COLO668 (cell line): ENCODE measurements at regions not wholly inside any gene's neighbourhood (a gene's known extent, or its start where the extent isn't known, plus 50 kb on each side); places are given as distances from the start of the nearest gene placed in this dataset.

Experiments
- DNase-seq: peaks from one replicate; lab custom pipeline; 2025; ENCODE audit not compliant: unreplicated experiment; lab: John Stamatoyannopoulos, UW

DNA sequence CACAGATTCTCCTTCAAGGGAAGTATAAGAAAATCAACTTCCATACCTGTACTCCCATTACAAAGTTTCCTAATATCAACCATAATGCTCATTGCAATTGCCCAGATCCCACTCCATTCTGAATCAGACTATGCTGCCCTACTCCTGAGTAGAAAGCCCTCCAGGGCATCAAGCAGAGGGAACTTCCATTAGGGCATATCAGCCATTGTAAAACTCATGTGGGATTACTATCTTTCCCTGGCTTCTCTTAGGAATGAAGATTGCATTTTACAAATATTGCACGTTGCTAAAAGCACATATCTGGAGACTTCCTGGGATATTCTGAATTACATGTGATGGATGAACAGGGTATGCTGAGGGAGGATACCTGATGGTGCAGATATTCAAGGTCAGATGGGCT, 263.2 kb downstream of the FOXA2 start:
- no peak for DNase-seq

DNA sequence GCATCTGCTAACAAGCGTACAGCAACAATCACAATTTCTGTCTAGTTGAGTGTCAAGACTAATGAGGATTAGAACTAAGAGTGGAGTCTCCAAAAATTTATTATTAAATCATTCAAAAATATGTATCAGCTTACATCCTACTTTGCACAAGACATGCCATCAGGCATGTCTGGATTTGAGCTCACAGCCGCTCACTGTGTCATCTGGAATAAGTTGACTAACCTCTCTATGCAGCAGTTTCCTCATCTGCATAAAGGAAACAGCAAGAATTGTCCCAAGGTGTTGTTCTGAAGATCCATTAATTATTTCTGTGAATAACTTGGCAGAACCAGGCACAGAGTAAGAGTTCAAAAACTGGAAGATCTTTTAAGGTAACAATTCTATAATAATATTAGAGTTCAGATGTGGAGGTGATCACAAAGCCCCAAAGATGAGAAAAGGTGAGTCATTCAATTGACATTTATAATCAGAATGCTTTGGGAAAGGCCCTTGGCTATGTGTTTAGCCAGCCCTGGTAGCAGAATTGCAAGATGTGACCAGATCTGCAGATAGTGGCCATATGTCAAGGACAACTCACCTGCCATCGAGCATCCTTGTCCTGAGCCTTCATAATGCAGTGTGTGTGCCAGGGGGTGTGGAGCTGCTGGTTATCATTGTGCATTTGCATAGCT, 264.0 kb downstream of the FOXA2 start:
- no peak for DNase-seq

DNA sequence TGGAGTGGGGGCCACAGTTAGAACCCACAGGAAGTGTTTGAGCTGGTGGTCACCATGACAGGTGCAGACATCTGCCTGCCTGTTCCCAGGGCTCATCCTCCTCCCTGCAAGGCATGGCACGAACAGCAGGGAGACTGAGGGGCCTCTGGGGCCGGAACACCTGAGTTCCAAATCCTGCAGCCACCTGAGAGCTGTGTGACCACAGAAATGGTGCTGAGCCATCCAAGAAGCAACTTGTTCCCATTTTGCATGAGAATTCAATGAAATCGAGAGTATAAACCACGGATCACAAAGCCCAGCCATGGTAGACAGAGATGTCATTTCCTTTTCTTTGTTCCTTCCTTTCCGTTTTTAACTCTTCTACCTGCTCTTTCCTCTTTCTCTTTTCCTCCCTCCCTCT, 268.6 kb downstream of the FOXA2 start:
- no peak for DNase-seq

DNA sequence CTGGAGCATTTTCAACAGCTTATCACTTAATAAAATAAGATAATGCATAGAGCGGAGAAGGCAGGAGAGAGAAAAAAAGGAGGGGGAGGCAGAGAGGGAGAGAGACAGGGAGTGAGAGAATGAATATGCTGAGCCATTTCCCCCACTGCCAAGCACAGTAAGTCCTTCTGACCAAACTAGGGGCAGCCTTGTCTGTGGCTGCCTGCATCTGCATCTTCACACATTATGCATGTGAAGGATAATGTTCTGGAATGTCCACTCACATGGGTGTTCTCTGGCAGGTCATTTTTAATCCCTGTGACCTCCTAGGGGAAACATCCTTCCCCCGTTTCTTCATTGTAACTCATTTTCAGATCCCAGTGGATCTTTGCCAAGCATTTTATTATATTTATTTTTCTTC, 269.3 kb downstream of the FOXA2 start:
- no peak for DNase-seq

DNA sequence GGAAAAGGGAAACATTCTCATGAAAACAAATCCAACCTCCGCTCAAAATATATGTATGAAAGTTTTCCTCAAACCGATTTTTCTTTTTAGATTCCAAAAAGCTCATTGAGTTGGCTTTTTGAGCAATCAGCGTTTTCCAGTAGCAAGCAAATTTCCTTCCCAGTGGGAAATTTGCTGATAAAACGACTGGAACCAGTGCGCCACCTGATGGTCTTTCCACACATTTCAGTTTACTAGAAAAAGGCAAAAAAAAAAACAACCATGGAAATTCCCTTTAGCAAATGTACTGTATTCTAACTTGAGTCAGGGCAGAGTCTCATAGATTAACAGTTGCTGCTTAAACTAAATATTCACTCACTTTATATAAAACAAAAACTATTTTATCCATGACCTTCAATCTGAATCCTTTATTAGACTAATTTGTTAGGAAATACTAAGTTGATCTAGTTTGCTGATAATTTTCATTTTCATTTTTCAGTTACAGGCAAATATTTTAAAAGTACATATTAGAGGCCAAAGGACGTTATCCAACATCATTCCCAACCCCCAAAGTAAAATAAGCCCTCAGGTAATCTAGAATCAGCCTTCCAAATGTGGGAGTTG, 271.5 kb downstream of the FOXA2 start:
- DNase-seq, result peak; percentile 22

DNA sequence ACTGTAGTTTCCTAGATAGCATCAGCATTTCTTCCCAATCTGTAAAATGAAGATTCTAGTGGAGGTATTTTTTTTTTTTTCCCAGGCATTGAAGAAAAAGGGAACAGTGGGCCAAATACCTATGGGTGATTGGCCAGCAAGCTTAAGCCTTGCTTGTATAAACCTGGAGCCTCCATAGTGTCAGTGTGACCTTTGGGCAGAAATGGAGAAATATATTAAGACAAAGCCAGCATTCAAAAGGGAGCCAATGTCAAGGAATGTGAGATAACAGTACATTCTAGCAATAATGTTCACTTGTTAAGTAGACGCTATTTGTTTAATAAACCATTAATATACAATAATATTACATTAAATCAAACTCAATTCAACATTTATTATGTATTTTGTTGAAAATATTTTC, 275.4 kb downstream of the FOXA2 start:
- no peak for DNase-seq

DNA sequence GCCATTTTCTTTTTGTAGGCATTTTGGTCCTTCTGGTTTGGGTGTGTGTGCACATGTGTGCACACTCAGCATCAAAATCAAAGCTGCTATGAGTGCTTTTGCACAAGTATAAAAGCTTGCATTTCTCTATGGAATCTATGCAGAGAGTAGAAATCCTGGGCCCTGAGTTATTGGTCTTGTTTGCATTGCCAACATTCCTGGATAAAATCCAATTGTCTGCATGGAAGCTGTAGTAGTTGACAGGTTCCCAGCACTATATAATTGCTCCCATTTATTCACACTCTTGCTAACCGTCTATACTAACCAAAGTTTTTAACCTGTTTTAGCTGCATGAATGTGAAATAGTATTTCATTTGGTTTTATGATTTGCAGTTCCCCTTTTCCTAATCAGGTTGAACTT, 277.0 kb downstream of the FOXA2 start:
- no peak for DNase-seq

DNA sequence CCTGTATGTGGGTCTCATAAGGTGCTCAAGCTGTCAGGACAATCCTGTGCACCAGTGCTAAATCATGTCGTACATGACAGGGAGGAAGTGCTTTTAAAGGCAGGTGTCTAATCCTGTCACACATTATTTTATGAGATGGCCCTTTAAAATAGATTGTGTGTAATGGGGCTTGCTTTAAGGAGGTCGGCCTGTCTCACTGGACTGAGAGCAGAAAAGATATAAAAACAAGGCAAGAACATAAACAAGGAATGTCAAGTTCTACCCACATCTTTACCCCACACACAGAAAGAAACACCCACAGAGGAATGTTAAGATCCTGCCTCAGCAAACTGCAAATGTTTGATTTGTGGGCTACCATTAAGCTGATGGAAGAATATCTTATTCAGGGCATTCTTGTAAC, 279.0 kb downstream of the FOXA2 start:
- no peak for DNase-seq

DNA sequence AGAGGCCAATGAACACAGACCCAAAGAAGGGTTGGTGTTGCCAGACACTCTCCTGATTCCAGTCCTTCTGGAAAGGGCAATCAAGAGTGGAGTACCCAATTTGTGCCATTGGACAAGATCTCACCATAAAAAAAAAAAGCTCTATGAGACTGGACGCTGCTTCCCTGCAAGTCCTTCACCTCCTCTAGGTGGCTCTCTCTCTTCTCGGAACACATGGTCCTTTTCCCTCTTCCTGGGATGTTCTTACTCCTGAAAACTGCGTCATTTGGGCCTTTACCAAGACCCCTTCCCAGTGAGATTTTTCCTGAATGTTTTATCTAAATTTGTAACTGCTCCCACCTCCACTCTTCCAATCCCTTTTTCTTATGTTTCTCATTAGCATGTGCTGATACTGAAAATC, 280.8 kb downstream of the FOXA2 start:
- DNase-seq, result no peak

DNA sequence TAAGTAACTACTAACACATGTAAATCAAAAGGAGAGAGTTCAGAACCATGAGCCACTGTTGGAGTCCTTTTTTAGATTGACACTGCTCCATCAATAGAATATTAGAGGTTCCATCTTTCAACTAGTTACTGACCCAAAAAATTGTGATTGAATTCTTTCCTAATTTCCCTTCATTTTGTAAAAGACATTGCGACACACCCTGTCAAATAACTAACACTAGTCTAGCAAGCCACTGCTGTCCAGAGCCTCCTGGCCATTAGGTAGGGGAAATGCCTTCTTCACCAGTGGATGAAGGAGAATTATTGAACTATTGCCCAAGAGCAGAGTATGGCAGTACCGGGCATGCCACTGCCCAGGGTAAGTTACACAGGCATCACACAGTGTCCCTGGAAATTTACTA, 282.3 kb downstream of the FOXA2 start:
- no peak for DNase-seq

DNA sequence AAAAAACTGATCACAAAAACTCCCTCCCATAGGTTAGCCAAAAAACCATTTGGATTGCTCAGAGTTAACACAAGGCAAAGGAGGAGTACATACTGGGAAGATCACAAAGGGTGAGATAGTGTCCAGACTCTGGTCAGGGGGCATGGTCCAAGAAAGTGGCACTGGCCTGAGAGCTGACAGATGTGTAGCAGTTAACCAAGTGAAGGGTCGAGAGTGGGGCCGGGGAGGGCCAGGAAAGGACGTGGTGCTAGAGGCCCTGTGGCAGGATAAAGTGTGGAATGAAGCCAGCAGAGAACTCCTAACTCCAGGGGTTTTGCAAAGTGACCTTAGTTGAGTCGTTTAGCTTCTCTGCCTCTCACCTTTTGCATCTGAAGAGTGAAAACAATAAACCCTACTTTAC, 290.5 kb downstream of the FOXA2 start:
- DNase-seq, result no peak

DNA sequence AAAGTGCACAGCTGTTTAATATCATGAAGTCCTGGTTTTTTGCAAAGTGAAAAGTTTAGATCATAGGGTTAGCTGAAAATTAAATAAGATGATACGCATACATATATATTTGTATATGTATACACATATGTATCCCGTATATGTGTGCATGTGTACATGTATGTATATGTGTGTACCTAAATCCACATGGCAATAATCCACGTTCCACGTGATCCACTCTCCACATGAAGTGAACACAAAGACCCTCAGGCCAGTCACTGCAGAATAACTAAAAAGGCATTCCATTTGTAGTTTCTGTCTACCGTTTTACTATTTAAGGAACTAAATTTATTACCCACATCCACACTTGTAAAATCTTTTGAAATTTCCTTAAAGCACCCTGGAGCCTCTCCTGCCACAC, 294.9 kb downstream of the FOXA2 start:
- no peak for DNase-seq

DNA sequence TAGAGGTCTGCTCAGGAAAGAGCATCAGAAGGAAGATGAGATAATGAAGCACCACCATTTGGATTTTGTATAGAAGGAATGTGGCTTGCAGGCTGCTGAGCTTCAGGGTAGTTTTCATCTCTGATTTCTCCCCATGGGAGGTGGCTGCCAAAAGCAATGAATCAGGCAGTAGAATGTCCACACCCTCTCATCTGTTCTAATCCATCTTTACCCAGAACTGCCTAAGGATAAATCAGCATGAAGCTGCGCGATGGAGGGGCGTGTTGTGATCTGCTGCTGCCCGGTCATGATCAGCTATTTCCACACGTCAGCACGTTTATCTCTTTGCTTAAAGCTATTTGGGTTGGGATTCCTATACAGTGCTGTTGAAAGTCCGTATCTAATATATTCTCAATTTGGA, 295.4 kb downstream of the FOXA2 start:
- DNase-seq, result no peak

DNA sequence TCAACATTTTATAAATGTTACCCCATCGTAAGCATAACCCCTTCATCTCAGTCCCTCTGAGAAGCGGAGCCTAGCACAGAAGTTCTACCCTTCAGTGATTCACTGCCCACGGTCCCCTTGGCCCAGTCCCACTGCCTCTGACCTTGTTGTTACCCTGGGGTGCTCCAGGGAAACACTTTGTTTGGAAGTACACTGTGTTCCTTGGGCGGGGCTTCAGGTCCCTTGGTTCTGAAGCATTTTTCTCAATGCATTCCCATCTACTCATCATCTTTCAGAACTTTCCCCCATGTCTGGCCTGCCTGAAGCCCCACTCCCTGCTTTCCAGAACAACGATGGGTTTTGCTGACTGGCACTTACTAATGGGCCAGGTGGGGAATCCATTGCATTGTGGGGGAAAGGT, 296.2 kb downstream of the FOXA2 start:
- DNase-seq, result no peak

DNA sequence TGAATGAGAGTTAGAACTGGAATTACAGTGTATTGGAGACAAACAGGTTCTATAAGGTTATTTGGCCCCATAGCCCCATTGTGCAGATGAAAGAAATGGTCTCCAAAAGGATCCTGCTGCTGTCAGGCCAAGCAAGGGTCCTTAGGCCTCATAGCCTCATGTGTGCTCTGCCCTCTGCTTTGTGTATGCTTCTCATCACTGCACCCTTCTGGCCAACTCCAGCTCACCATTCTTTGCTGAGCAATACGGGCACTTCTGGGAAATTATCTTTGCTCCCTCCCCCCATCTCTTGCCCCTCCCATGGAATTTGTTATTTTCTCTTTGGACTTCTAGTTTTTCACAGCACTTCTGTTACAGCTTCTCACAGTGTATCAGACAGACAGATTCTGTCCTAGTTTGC, 298.8 kb downstream of the FOXA2 start:
- DNase-seq, result no peak

DNA sequence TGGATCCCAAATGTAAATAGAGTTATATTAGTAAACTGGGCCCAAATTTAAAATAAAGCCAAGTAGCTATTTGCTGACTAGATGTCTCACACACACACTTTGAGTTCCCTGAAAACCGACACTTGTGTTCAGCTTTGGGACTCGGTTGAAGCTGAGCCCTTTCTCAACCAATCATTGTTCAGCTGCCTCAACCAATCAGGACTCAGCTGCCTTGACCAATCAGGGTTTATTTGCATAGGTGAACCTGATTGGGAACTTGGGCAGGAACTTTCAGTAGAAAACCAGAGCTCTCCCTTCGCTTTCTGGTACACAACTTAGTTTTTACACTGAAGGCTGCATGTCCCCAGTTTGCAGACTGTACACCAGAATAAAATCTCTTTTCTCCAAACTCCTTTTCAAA, 301.7 kb downstream of the FOXA2 start:
- no peak for DNase-seq

DNA sequence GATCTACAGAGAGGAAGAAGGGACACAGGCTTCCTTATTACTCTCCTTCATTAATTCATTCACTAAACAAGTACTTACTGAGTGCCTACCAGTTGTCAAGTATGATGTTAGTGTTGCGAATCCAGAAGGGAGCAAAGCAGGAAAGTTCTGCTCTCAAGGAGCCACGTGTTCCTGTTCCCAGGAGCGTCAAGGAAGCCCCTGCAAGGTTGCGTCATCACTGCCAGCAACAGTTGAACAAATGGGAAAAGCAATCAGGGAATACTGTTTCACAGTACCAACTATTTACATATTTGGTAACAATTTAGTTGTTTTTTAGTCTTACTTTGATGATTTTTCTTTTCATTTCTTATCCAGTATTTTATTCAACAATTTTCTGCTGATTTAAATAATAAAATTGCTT, 310.0 kb downstream of the FOXA2 start:
- DNase-seq, result no peak

DNA sequence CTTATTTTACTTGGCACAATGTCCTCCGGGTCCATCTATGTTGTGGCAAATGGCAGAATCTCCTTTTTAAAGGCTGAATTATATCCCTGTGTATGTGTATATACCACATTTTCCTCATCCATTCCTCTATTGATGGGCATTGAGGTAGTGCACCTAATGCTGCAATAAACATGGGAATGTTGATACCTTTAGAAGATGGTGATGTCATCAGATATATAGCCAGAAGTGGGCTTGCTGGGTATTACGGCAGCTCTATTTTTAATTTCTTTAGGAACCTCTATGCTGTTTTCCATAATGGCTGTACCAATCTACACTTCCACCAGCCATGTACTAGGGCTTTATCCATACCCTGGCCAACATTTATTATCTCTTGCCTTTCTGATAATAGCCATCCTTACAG, 315.7 kb downstream of the FOXA2 start:
- DNase-seq, result no peak

DNA sequence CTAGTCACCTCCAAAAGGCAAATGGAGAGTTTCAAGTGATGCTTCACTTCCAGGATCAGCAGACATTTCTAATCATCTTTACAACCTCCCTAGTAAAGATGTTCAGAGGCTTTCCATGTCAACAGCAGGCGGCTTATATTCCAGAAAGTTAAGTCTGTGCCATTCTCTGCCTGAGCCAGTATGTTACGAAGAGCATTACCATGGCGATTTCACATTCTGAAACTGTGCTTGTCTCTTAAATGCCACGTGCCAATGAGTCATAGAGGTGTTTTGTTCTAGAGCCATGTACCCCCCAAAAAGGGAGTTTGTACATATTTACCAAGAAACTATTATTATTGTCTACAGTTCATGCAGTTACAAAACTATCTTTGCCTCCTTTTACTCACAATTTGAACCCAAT, 319.5 kb downstream of the FOXA2 start:
- no peak for DNase-seq

DNA sequence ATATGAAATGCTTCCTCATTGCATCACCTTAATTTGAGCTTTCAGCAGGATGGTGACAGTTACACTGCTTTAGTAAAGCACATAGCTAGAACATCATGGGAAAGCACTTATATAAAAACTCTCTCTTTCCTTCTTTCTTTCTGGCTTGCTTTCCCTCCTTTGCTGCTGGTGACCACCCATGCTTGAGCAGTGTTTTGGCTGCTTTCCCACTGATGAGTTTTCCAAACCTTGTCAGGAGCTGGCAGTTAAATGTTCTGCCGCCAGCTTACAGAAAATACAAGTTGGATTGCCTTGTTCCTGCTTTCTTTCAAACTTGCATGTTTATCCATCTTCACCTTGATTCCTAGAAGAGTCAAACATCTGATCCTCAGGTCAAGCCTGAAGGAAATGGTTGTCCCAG, 323.9 kb downstream of the FOXA2 start:
- no peak for DNase-seq

DNA sequence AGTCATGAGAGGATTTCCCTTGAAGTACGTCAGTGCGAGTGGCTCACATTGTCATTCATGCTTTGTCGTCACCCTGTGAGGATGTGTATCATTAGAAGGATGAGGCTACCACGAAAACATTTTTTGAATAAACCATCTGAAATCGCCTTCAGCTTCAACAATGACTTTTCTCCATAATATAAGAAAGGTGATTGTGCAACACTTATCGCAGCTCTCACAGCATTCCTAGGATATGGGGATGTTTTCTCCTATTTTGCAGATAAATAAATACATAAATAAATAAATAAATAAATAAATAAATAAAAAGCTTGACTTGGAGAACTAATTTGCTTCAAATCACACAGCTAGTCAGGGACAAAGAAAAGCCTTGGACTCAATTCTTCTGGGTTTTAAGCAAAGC, 326.5 kb downstream of the FOXA2 start:
- no peak for DNase-seq

DNA sequence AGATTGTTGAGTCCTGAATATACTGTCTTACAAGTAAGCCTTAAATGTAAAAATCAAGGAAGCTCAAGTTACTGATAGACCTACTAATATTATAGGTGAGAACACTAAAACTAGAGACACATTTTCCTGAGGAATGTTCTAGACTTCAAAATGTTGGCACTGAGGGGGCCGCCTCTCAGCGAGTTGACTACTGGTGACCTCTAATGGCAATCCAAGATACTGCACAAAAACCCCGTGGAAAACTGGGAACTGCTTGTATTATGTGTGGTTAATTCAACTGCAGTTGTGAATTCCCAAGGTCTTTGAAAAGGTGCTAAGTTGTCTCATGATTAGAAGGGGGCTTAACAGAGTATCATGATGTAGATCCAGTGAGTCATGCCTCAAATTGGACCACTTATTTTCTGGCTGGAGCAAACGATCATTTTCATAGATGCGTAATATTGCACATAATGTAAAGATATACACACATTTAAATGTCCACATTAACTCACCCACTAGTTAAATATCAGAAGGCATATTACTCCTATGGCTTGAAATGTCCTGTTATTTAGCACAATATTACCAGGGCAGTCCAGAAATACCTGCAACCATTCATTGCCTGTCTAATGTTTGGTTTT, 336.2 kb downstream of the FOXA2 start:
- DNase-seq, result no peak

DNA sequence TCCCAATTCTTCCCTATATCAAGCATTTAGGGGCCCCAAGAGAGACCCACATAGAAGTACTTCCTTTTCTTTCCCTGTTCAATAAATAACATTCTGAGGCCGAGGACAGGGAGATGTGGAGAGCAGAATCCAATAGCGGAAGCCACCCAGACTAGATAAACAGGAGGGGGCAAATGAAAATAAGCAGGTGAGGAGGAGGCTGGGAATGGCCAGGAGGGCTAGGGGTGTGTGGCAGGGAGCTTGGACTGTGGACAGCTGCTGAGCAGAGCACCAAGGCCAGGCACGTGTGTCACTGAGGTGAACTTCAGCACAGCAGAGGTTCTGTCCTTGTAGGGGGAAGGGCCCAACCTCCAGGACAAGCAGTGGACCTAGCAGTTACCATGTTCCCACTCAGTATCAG, 339.2 kb downstream of the FOXA2 start:
- no peak for DNase-seq
